ENCODE measurements at regions not wholly inside any gene's neighbourhood (a gene's known extent, or its start where the extent isn't known, plus 50 kb on each side); places are given as distances from the start of the nearest gene placed in this dataset.

GRCh38 chr6:112432853-112433252 is 85.7 kb downstream of the RFPL4B start:
- H3K36me3 ChIP-seq: no peaks in the 10 kb centered on the region
- intact Hi-C loops (cut with DNase I): no loop called here
- DNase-seq: no peak
- H3K9ac ChIP-seq (ENCODE audit: low read depth in 2 of 2, low read length in 2 of 2): no peak overlapping the region
- no peak overlapping the region for H3K27ac ChIP-seq
- H3K4me3 ChIP-seq: no peak overlapping the region
- H3K9me3 ChIP-seq: no peaks in the 10 kb centered on the region
- TF ChIP-seq CTCF (IDR thresholded peaks at IDR 0.05): no peak
- no peaks in the 10 kb centered on the region for H3K27me3 ChIP-seq
- H3K4me1 ChIP-seq: no peaks in the 10 kb centered on the region

- H3K4me3 ChIP-seq: no peak overlapping the region
- H3K27me3 ChIP-seq: no peaks in the 10 kb centered on the region
- no peak for DNase-seq
- no peak overlapping the region for H3K9ac ChIP-seq (ENCODE audit: low read depth in 2 of 2, low read length in 2 of 2)
- no peak overlapping the region for H3K27ac ChIP-seq
- intact Hi-C loops (cut with DNase I): no loop called here
- no peaks in the 10 kb centered on the region for H3K9me3 ChIP-seq
- H3K4me1 ChIP-seq: no peaks in the 10 kb centered on the region
- H3K36me3 ChIP-seq: no peaks in the 10 kb centered on the region
- TF ChIP-seq CTCF (IDR thresholded peaks at IDR 0.05): no peak
Measured at GRCh38 chr6:112433457-112433856, 86.3 kb downstream of the RFPL4B start.

- TF ChIP-seq CTCF (IDR thresholded peaks at IDR 0.05): no peak
- no peaks in the 10 kb centered on the region for H3K27me3 ChIP-seq
- H3K9ac ChIP-seq (ENCODE audit: low read depth in 2 of 2, low read length in 2 of 2): no peak overlapping the region
- H3K27ac ChIP-seq: no peak overlapping the region
- no peaks in the 10 kb centered on the region for H3K4me1 ChIP-seq
- H3K9me3 ChIP-seq: no peaks in the 10 kb centered on the region
- no peaks in the 10 kb centered on the region for H3K36me3 ChIP-seq
- no peak for DNase-seq
- no peak overlapping the region for H3K4me3 ChIP-seq
- intact Hi-C loops (cut with DNase I): no loop called here
Measured at GRCh38 chr6:112434896-112435435, 87.8 kb downstream of the RFPL4B start.

GRCh38 chr6:112437058-112437457 is 89.9 kb downstream of the RFPL4B start:
- Histone ChIP-seq H3K27ac (no peak overlapping the region), H3K27me3 (no peaks in the 10 kb centered on the region), H3K4me3 (no peak overlapping the region), H3K9me3 (no peaks in the 10 kb centered on the region), H3K9ac (ENCODE audit: low read depth in 2 of 2, low read length in 2 of 2) (no peak overlapping the region), H3K36me3 (no peaks in the 10 kb centered on the region), H3K4me1 (no peaks in the 10 kb centered on the region)
- TF ChIP-seq CTCF (IDR thresholded peaks at IDR 0.05): no peak
- intact Hi-C loops (cut with DNase I): no loop called here
- no peak for DNase-seq

- Histone ChIP-seq H3K4me1 (no peaks in the 10 kb centered on the region), H3K4me3 (no peak overlapping the region), H3K27ac (no peak overlapping the region), H3K27me3 (no peaks in the 10 kb centered on the region), H3K9ac (ENCODE audit: low read depth in 2 of 2, low read length in 2 of 2) (no peak overlapping the region), H3K9me3 (no peaks in the 10 kb centered on the region), H3K36me3 (no peaks in the 10 kb centered on the region)
- intact Hi-C loops (cut with DNase I): no loop called here
- no peak for TF ChIP-seq CTCF (IDR thresholded peaks at IDR 0.05)
- DNase-seq: no peak
Measured at GRCh38 chr6:112439010-112439409, 91.9 kb downstream of the RFPL4B start.
